K562 (cell line): ENCODE measurements at regions not wholly inside any gene's neighbourhood (a gene's known extent, or its start where the extent isn't known, plus 50 kb on each side); places are given as distances from the start of the nearest gene placed in this dataset.

Experiments used
- ATAC-seq: fragments of 200-7000 bp; cut with Tn5 transposase; 3 replicates; pipeline ENCODE4 v1.9.1; 2020; ENCODE audit warnings: moderate library complexity
- BruUV-seq: library from RNA; stranded (reverse); fragments of 400-500 nt; replicated peaks from 2 replicates; lab custom pipeline; 2021; lab: Mats Ljungman, UMichigan
- CTCF ChIA-PET: fragments of 300-600 bp; formaldehyde crosslinking; extraction: SDS; loops from one replicate; lab custom pipeline; 2021; ENCODE audit warnings: low intra/inter-chr PET ratio; lab: Yijun Ruan, JAX
- POLR2A ChIA-PET: fragments of 300-600, 350-650 bp; sonication (Branson Sonifier 250); formaldehyde crosslinking; extraction: SDS; loops from one replicate; lab custom pipeline; 2021; ENCODE audit warnings: antibody characterized with exemption, inconsistent platforms; lab: Yijun Ruan, JAX
- DNase-seq, 4 experiments: peaks; one replicate each; pipeline versions ENCODE4 v3.0.0 to v3.0.0-alpha.2; 2011 to 2018; ENCODE audit warnings: low spot score in 3 of 4, mixed read lengths in 3 of 4; ENCODE audit errors: extremely low read depth in 1 of 4
- FAIRE-seq: peaks from 2 replicates; lab custom pipeline; 2011; peaks lifted over from hg19 to GRCh38; lab: Jason Lieb, UNC
- H2AFZ ChIP-seq: 2 replicates; pipeline ENCODE4 v1.6.0; 2011; ENCODE audit warnings: low read depth, low read length, control low read depth, inconsistent platforms
- H3K27ac ChIP-seq: fragments of 200-600 bp; 3 replicates; pipeline ENCODE4 v1.8.0; 2011; ENCODE audit warnings: low read depth, mild to moderate bottlenecking, control low read depth, inconsistent platforms, low read length, moderate library complexity, mixed read lengths; ENCODE audit errors: extremely low read depth
- H3K27me3 ChIP-seq, 2 experiments: fragments of 300-600 bp in 1 of 2; 2 replicates in 1 of 2; 3 replicates in 1 of 2; pipeline versions ENCODE4 v1.6.0 to v1.8.0; 2011; ENCODE audit warnings: inconsistent platforms in 2 of 2, low read length in 2 of 2, mild to moderate bottlenecking in 1 of 2, mixed read lengths in 1 of 2, moderate library complexity in 1 of 2; ENCODE audit not compliant: control insufficient read depth in 2 of 2, insufficient read depth in 2 of 2
- H3K36me3 ChIP-seq: fragments of 300-600 bp; 3 replicates; pipeline ENCODE4 v1.8.0; 2011; ENCODE audit warnings: mild to moderate bottlenecking, low read length, inconsistent platforms; ENCODE audit not compliant: control insufficient read depth, insufficient read depth
- H3K4me1 ChIP-seq, 2 experiments: fragments of 200-600 bp in 1 of 2; replicated peaks in 1 of 2; 2 replicates in 1 of 2; 3 replicates in 1 of 2; pipeline versions ENCODE4 v1.5.1 to v1.8.0; 2011; ENCODE audit warnings: inconsistent platforms in 2 of 2, low read length in 2 of 2, mild to moderate bottlenecking in 1 of 2, mixed read lengths in 1 of 2, moderate library complexity in 1 of 2; ENCODE audit not compliant: control insufficient read depth in 2 of 2, insufficient read depth in 2 of 2
- H3K4me2 ChIP-seq: 2 replicates; pipeline ENCODE4 v1.6.1; 2011; ENCODE audit warnings: low read length, control low read depth, inconsistent platforms, mixed read lengths; ENCODE audit not compliant: insufficient read depth
- H3K4me3 ChIP-seq: fragments of 200-600 bp; sonication (generic), shearing (Covaris generic); 2 replicates; pipeline ENCODE4 v1.5.1; 2016; ENCODE audit warnings: control low read depth, inconsistent platforms
- H3K79me2 ChIP-seq: fragments of 200-600 bp; 3 replicates; pipeline ENCODE4 v1.8.0; 2011; ENCODE audit warnings: low read length, inconsistent platforms; ENCODE audit not compliant: control insufficient read depth, insufficient read depth
- H3K9ac ChIP-seq, 2 experiments: 2 replicates each; pipeline versions ENCODE4 v1.6.0 to v1.6.1; 2011; ENCODE audit warnings: low read depth in 2 of 2, low read length in 2 of 2, control low read depth in 1 of 2, inconsistent platforms in 1 of 2, mild to moderate bottlenecking in 1 of 2, mixed read lengths in 1 of 2; ENCODE audit not compliant: insufficient read depth in 1 of 2
- H3K9me1 ChIP-seq: one replicate; pipeline ENCODE4 v1.6.0; 2011; ENCODE audit warnings: inconsistent platforms, mild to moderate bottlenecking, low read length, moderate library complexity; ENCODE audit not compliant: control insufficient read depth, insufficient read depth
- H3K9me3 ChIP-seq: replicated peaks from 2 replicates; pipeline ENCODE4 v1.5.1; 2011; ENCODE audit warnings: low read depth, low read length, inconsistent platforms; ENCODE audit not compliant: control insufficient read depth, insufficient read depth
- H4K20me1 ChIP-seq: replicated peaks from 2 replicates; pipeline ENCODE4 v1.6.1; 2011; ENCODE audit warnings: low read length, inconsistent platforms, mixed read lengths; ENCODE audit not compliant: control insufficient read depth, insufficient read depth
- ATF2 ChIP-seq: sonication (generic); formaldehyde crosslinking; IDR thresholded peaks from 2 replicates; pipeline ENCODE4 v1.8.1; 2022; ENCODE audit warnings: missing genetic modification reagents
- CCAR2 ChIP-seq: fragments of 200-400 bp; formaldehyde crosslinking; IDR thresholded peaks from 2 replicates; pipeline ENCODE4 v1.6.1; 2017; ENCODE audit warnings: mild to moderate bottlenecking, low read depth, low read length
- IRF1 ChIP-seq: sonication (generic); formaldehyde crosslinking; IDR thresholded peaks from 2 replicates; pipeline ENCODE4 v1.8.0; 2022; ENCODE audit warnings: missing genetic modification reagents, mild to moderate bottlenecking, borderline replicate concordance
- KAT8 ChIP-seq: fragments of 450-650 bp; IDR thresholded peaks from 2 replicates; pipeline ENCODE4 v1.6.1; 2016; ENCODE audit warnings: low read depth, mild to moderate bottlenecking
- KLF16 ChIP-seq: IDR thresholded peaks from 2 replicates; pipeline ENCODE4 v1.6.1; 2016; ENCODE audit warnings: antibody characterized with exemption
- LARP7 ChIP-seq: fragments of 450-650 bp; IDR thresholded peaks from 2 replicates; pipeline ENCODE4 v1.6.1; 2016
- RBM39 ChIP-seq: fragments of 200-400 bp; formaldehyde crosslinking; optimal IDR thresholded peaks from 2 replicates; pipeline ENCODE3; 2018; ENCODE audit warnings: low read depth, low read length
- SMC3 ChIP-seq: conservative IDR thresholded peaks from 2 replicates; pipeline ENCODE4 v1.6.1; 2011; ENCODE audit warnings: low read depth, low read length, improper control_type of control experiment; ENCODE audit not compliant: insufficient read depth
- ZNF121 ChIP-seq: sonication (generic); formaldehyde crosslinking; conservative IDR thresholded peaks from 2 replicates; pipeline ENCODE4 v1.8.0; 2022; ENCODE audit warnings: missing genetic modification reagents
- ZNF644 ChIP-seq: fragments of 200-800 bp; sonication (Bioruptor generic); IDR thresholded peaks from 2 replicates; pipeline ENCODE4 v1.6.1; 2016; ENCODE audit warnings: low read depth, missing genetic modification characterization, missing compliant biosample characterization
- ZNF695 ChIP-seq: fragments of 450-650 bp; formaldehyde crosslinking; IDR thresholded peaks from 2 replicates; pipeline ENCODE4 v1.4.0; 2020; ENCODE audit warnings: mild to moderate bottlenecking, moderate library complexity
- ZNF740 ChIP-seq, 3 experiments: fragments of 200-800 bp in 1 of 3; sonication (Bioruptor generic) in 1 of 3; sonication (generic) in 1 of 3; formaldehyde crosslinking in 1 of 3; IDR thresholded peaks; 2 replicates each; pipeline versions ENCODE4 v1.6.1 to v1.8.0; 2016 to 2022; ENCODE audit warnings: mild to moderate bottlenecking in 2 of 3, missing compliant biosample characterization in 2 of 3, missing genetic modification characterization in 2 of 3, missing genetic modification reagents in 1 of 3
- WGBS: fragments of 100-300 bp; shearing (Covaris generic); methylation state at CpG from one replicate; pipeline ENCODE4 v1.1.6; 2016; ENCODE audit warnings: low coverage, mixed read lengths; ENCODE audit not compliant: insufficient coverage; ENCODE audit errors: missing lambda C conversion rate; 5-methylcytosine and 5-hydroxymethylcytosine counted together
- in situ Hi-C: fragments of 300-500 bp; cut with MboI; formaldehyde crosslinking; loops from 4 replicates; pipeline ENCODE4 v1.15.0; 2018; ENCODE audit warnings: inconsistent platforms, mixed read lengths
- intact Hi-C: fragments of 100-400 bp; cut with micrococcal nuclease; formaldehyde crosslinking; loops from 2 replicates; pipeline ENCODE4 v1.14.2; 2022

GRCh38 chr2:204268971-204269370 is 276.3 kb upstream of the PARD3B start:
- Histone ChIP-seq H3K4me2 (no peak overlapping the region), H3K27ac (no peak overlapping the region), H3K9me1 (no peaks in the 10 kb centered on the region), H3K27me3 (peaks cover 0 to 4% of the 10 kb centered on the region in 2 experiments; a peak in 2 of 5 replicates), H3K4me3 (no peak overlapping the region), H3K36me3 (no peaks in the 10 kb centered on the region), H2AFZ (no peak overlapping the region), H3K9ac (no peak overlapping the region), H3K4me1 (no peaks in the 10 kb centered on the region), H4K20me1 (no peaks in the 10 kb centered on the region), H3K9me3 (no peaks in the 10 kb centered on the region), H3K79me2 (no peaks in the 10 kb centered on the region)
- POLR2A ChIA-PET: no interaction called here
- BruUV-seq: no TSS peak
- intact Hi-C loops (loop anchor here (10.0 kb wide), 1 partner anchor 596 kb away; no protein-coding TSS in a partner anchor), in situ Hi-C loops (loop anchor here (25.0 kb wide), 1 partner anchor 1418 kb away; the partner anchor contains the start of gene NRP2)
- CTCF ChIA-PET: no interaction called here
- FAIRE-seq: no peak
- no peak for DNase-seq
- WGBS: 0% methylated on average over 3 of the region's 3 CpGs
- no peak for ATAC-seq
- no peak for TF ChIP-seq IRF1
- no peak for TF ChIP-seq ZNF644 (tag)
- no peak for TF ChIP-seq RBM39
- TF ChIP-seq ZNF121: no peak
- TF ChIP-seq SMC3: no peak
- TF ChIP-seq KLF16: no peak
- no peak for TF ChIP-seq ZNF695
- no peak for TF ChIP-seq ATF2
- no peak for TF ChIP-seq KAT8
- no peak for TF ChIP-seq LARP7
- no peak for TF ChIP-seq ZNF740 (CRISPR knock-in tag; IDR thresholded peaks at IDR 0.05)
- TF ChIP-seq ZNF740 (tag; IDR thresholded peaks at IDR 0.05): no peak
- TF ChIP-seq CCAR2: no peak
